RCC 7860 (cell line): ENCODE measurements at regions not wholly inside any gene's neighbourhood (a gene's known extent, or its start where the extent isn't known, plus 50 kb on each side); places are given as distances from the start of the nearest gene placed in this dataset.
"Not testable (repeated sequence)": the region's sequence is repeated elsewhere in the genome, so short reads cannot be mapped to it uniquely, and the experiment has no call there.

Experiments
- DNase-seq: peaks from one replicate; pipeline ENCODE4 v3.0.0-alpha.2; 2015; ENCODE audit warnings: low spot score
- FAIRE-seq: peaks from 2 replicates; lab custom pipeline; 2012; peaks lifted over from hg19 to GRCh38; lab: Jason Lieb, UNC

GRCh38 chr9:66764799-66765493, 135.6 kb upstream of the ZNF658 start:
- not testable (repeated sequence) for FAIRE-seq, DNase-seq

GRCh38 chr9:66765531-66765930, 135.0 kb upstream of the ZNF658 start:
- FAIRE-seq, DNase-seq: not testable (repeated sequence)

- DNase-seq, FAIRE-seq: not testable (repeated sequence)
Observed at GRCh38 chr9:66771504-66771903, 129.0 kb upstream of the ZNF658 start.

GRCh38 chr9:66774618-66775017, 125.9 kb upstream of the ZNF658 start:
- FAIRE-seq = not testable (repeated sequence)

GRCh38 chr9:66779944-66780661, 120.4 kb upstream of the ZNF658 start:
- FAIRE-seq, DNase-seq: not testable (repeated sequence)

More at GRCh38 chr9:66774618-66775017, 125.9 kb upstream of the ZNF658 start:
- DNase-seq = not testable (repeated sequence)

GRCh38 chr9:66781240-66781639, 119.3 kb upstream of the ZNF658 start:
- not testable (repeated sequence) for DNase-seq, FAIRE-seq

GRCh38 chr9:66782010-66782409, 118.5 kb upstream of the ZNF658 start:
- not testable (repeated sequence) for DNase-seq, FAIRE-seq

GRCh38 chr9:66785603-66786002, 114.9 kb upstream of the ZNF658 start:
- DNase-seq, FAIRE-seq: not testable (repeated sequence)

- not testable (repeated sequence) for FAIRE-seq, DNase-seq
Observed at GRCh38 chr9:66791092-66791750, 109.3 kb upstream of the ZNF658 start.

- DNase-seq, FAIRE-seq: not testable (repeated sequence)
Observed at GRCh38 chr9:66794769-66795168, 105.8 kb upstream of the ZNF658 start.

GRCh38 chr9:66795723-66796503, 104.6 kb upstream of the ZNF658 start:
- FAIRE-seq, DNase-seq: not testable (repeated sequence)

GRCh38 chr9:66797905-66798616, 102.5 kb upstream of the ZNF658 start:
- DNase-seq, FAIRE-seq: not testable (repeated sequence)

- DNase-seq, FAIRE-seq: not testable (repeated sequence)
Observed at GRCh38 chr9:66803619-66804018, 96.9 kb upstream of the ZNF658 start.

- FAIRE-seq, DNase-seq: not testable (repeated sequence)
Observed at GRCh38 chr9:66810247-66810646, 90.3 kb upstream of the ZNF658 start.

- not testable (repeated sequence) for FAIRE-seq, DNase-seq
Observed at GRCh38 chr9:66812367-66812766, 88.2 kb upstream of the ZNF658 start.

GRCh38 chr9:66812967-66813366, 87.6 kb upstream of the ZNF658 start:
- FAIRE-seq = not testable (repeated sequence)

GRCh38 chr9:66814038-66814437, 86.5 kb upstream of the ZNF658 start:
- not testable (repeated sequence) for DNase-seq, FAIRE-seq

More at GRCh38 chr9:66812967-66813366, 87.6 kb upstream of the ZNF658 start:
- DNase-seq = not testable (repeated sequence)

- not testable (repeated sequence) for FAIRE-seq, DNase-seq
Observed at GRCh38 chr9:66819510-66819909, 81.0 kb upstream of the ZNF658 start.

GRCh38 chr9:66820014-66820660, 80.4 kb upstream of the ZNF658 start:
- not testable (repeated sequence) for DNase-seq, FAIRE-seq
